ENCODE measurements at regions not wholly inside any gene's neighbourhood (a gene's known extent, or its start where the extent isn't known, plus 50 kb on each side); places are given as distances from the start of the nearest gene placed in this dataset.

DNA sequence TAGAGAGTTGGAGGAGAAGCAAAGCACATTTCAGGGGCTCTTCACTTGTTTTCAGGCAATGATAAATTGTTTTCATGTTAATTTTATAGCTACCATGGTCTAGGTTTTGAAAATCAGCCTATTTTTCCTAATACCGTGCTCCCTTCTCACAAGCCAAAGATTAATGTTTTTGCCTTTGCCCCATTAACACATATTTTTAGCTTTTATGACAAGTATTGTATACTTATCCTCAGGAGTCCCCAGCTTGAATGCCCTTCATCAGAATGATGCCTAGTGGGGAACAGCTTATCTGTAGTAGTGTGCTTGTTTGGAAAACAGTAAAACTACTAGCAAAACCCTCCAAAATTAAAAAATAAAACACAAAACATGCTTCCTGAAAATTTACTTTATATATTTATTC is 194.0 kb downstream of the LNPK start (continued):
- TF ChIP-seq, protein P1, sequence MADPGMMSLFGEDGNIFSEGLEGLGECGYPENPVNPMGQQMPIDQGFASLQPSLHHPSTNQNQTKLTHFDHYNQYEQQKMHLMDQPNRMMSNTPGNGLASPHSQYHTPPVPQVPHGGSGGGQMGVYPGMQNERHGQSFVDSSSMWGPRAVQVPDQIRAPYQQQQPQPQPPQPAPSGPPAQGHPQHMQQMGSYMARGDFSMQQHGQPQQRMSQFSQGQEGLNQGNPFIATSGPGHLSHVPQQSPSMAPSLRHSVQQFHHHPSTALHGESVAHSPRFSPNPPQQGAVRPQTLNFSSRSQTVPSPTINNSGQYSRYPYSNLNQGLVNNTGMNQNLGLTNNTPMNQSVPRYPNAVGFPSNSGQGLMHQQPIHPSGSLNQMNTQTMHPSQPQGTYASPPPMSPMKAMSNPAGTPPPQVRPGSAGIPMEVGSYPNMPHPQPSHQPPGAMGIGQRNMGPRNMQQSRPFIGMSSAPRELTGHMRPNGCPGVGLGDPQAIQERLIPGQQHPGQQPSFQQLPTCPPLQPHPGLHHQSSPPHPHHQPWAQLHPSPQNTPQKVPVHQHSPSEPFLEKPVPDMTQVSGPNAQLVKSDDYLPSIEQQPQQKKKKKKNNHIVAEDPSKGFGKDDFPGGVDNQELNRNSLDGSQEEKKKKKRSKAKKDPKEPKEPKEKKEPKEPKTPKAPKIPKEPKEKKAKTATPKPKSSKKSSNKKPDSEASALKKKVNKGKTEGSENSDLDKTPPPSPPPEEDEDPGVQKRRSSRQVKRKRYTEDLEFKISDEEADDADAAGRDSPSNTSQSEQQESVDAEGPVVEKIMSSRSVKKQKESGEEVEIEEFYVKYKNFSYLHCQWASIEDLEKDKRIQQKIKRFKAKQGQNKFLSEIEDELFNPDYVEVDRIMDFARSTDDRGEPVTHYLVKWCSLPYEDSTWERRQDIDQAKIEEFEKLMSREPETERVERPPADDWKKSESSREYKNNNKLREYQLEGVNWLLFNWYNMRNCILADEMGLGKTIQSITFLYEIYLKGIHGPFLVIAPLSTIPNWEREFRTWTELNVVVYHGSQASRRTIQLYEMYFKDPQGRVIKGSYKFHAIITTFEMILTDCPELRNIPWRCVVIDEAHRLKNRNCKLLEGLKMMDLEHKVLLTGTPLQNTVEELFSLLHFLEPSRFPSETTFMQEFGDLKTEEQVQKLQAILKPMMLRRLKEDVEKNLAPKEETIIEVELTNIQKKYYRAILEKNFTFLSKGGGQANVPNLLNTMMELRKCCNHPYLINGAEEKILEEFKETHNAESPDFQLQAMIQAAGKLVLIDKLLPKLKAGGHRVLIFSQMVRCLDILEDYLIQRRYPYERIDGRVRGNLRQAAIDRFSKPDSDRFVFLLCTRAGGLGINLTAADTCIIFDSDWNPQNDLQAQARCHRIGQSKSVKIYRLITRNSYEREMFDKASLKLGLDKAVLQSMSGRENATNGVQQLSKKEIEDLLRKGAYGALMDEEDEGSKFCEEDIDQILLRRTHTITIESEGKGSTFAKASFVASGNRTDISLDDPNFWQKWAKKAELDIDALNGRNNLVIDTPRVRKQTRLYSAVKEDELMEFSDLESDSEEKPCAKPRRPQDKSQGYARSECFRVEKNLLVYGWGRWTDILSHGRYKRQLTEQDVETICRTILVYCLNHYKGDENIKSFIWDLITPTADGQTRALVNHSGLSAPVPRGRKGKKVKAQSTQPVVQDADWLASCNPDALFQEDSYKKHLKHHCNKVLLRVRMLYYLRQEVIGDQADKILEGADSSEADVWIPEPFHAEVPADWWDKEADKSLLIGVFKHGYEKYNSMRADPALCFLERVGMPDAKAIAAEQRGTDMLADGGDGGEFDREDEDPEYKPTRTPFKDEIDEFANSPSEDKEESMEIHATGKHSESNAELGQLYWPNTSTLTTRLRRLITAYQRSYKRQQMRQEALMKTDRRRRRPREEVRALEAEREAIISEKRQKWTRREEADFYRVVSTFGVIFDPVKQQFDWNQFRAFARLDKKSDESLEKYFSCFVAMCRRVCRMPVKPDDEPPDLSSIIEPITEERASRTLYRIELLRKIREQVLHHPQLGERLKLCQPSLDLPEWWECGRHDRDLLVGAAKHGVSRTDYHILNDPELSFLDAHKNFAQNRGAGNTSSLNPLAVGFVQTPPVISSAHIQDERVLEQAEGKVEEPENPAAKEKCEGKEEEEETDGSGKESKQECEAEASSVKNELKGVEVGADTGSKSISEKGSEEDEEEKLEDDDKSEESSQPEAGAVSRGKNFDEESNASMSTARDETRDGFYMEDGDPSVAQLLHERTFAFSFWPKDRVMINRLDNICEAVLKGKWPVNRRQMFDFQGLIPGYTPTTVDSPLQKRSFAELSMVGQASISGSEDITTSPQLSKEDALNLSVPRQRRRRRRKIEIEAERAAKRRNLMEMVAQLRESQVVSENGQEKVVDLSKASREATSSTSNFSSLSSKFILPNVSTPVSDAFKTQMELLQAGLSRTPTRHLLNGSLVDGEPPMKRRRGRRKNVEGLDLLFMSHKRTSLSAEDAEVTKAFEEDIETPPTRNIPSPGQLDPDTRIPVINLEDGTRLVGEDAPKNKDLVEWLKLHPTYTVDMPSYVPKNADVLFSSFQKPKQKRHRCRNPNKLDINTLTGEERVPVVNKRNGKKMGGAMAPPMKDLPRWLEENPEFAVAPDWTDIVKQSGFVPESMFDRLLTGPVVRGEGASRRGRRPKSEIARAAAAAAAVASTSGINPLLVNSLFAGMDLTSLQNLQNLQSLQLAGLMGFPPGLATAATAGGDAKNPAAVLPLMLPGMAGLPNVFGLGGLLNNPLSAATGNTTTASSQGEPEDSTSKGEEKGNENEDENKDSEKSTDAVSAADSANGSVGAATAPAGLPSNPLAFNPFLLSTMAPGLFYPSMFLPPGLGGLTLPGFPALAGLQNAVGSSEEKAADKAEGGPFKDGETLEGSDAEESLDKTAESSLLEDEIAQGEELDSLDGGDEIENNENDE (IDR thresholded peaks at IDR 0.05; ENCODE audit: insufficient replicate concordance, low read length) = no peak
- TF ChIP-seq ASH2L (IDR thresholded peaks at IDR 0.05; ENCODE audit: low read length) (no peak), BRCA1 (IDR thresholded peaks at IDR 0.05; ENCODE audit: low read depth, low read length) (no peak), PHF8 (conservative IDR thresholded peaks at IDR 0.05; ENCODE audit: low read depth, low read length) (no peak), KDM5A (IDR thresholded peaks at IDR 0.05; ENCODE audit: low read length) (no peak), CREB1 (IDR thresholded peaks at IDR 0.05) (no peak)
- TF ChIP-seq, protein P2, sequence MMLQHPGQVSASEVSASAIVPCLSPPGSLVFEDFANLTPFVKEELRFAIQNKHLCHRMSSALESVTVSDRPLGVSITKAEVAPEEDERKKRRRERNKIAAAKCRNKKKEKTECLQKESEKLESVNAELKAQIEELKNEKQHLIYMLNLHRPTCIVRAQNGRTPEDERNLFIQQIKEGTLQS (IDR thresholded peaks at IDR 0.05; ENCODE audit: insufficient read depth, low read depth, low read length) = no peak

Measured in H1 (cell line).